Fibroblast of skin of right biceps (primary cell): ENCODE measurements at regions not wholly inside any gene's neighbourhood (a gene's known extent, or its start where the extent isn't known, plus 50 kb on each side); places are given as distances from the start of the nearest gene placed in this dataset.
"Not testable (repeated sequence)": the region's sequence is repeated elsewhere in the genome, so short reads cannot be mapped to it uniquely, and the experiment has no call there.

ENCODE experiments used
- DNase-seq: peaks from one replicate; pipeline ENCODE4 v3.0.0-alpha.2; 2013

DNA sequence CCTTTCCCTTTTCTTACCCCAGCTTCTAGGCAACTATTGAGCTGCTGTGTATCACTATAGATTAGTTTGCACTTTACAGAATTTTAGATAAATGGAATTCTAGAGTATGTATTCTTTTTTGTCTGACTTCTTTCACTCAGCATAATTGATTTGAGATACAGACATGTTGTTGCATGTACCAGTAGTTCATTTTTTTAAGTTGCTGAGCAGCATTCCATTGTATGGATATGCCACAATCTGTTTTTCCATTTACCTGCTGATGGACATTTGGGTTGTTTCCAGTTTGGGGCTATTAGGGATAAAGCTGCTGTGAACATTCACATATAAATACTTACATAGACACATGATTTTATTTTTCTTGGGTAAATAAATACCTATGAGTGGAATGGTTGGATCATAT is 135.7 kb downstream of the IGF1 start:
- DNase-seq: no peak

DNA sequence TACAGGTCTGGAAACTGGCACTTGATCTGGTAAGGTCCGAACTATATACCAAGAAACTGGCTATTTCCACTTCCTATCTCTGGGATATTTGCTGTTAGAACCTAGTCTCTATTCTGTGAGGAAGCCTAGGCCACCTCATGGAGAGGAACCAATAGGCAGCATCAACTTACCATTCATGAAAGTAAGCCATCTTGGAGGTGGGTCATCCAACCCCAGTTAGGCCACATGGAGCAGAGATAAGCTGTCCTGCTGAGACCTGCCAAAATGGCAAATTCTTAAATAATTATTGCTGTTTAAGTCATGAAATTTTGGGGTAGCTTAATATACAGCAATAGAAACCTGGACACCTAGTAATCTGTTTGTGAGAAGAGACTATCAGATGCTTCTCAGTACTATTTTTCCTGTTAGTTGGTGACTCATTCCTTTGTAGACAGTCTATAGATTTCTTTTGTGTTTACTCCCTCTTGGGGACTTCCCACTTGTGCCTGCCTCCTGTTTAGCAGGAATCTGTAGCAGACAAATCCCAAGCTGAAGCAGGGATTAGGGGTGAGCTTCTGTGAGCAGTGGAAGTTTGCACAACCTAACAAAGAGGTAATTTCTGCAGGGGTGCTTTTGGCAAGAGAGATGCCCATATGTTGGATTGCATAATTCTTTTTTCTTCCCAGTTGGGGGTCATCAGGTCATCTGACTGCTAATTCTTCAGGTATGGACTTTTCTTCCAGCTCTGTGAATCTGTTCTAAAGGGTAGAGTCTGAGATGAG is 136.8 kb downstream of the IGF1 start:
- no peak for DNase-seq

- DNase-seq: no peak
Measured at GRCh38 chr12:102342281-102343006, 137.9 kb downstream of the IGF1 start.

DNA sequence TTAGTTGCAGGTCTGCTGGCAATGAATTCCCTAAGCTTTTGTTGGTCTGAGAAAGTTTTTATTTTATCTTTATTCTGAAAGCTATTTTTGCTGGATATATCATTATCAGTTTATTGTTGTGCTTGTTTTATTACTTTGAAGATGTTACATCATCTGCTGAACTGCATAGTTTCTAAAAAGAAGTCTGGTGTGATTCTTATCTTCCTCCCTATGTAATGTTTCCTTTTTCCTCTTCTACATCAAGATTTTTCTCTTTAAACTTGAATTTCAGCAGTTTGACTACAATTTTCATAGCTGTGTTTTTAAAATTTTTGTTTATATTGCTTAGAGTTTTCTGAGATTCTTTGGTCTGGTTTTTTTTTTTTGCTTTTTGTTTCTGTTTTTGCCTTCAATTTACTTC is 137.1 kb upstream of the PMCH start:
- no peak for DNase-seq

DNA sequence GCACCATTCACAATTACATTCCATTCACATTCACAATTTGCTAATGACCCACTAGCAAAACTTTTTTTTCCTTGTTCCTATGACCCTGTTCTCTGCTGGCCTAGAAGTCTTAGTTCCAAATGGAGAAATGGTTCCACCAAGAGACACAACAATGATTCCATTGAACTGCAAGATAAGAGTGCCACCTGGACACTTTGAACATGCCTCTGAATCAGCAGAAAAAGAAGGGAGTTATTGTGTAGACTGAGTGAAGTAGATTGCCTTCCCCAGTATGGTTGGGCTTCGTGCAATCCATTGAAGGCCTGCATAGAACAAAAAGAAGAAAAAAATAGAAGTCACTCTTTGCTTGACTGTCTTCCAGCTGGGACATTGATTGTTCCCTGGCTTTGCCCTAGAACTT is 133.8 kb upstream of the PMCH start:
- DNase-seq: no peak

- DNase-seq: no peak
Measured at GRCh38 chr12:102329883-102330282, 132.2 kb upstream of the PMCH start.

GRCh38 chr12:102326982-102327381 is 129.3 kb upstream of the PMCH start:
- no peak for DNase-seq

DNA sequence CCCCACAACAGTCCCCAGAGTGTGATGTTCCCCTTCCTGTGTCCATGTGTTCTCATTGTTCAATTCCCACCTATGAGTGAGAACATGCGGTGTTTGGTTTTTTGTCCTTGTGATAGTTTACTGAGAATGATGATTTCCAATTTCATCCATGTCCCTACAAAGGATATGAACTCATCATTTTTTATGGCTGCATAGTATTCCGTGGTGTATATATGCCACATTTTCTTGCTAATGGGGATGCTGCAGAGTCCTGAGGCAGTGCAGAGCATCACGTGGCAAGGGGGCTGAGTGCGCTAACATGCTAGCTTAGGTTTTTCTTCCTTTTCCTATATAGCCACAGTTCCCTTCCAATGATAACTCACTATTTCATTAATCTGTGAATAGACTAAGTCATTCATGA is 127.5 kb upstream of the PMCH start:
- not testable (repeated sequence) for DNase-seq

- DNase-seq: no peak
Measured at GRCh38 chr12:102323799-102324198, 126.2 kb upstream of the PMCH start.

- DNase-seq: no peak
Measured at GRCh38 chr12:102322254-102322653, 124.6 kb upstream of the PMCH start.

DNA sequence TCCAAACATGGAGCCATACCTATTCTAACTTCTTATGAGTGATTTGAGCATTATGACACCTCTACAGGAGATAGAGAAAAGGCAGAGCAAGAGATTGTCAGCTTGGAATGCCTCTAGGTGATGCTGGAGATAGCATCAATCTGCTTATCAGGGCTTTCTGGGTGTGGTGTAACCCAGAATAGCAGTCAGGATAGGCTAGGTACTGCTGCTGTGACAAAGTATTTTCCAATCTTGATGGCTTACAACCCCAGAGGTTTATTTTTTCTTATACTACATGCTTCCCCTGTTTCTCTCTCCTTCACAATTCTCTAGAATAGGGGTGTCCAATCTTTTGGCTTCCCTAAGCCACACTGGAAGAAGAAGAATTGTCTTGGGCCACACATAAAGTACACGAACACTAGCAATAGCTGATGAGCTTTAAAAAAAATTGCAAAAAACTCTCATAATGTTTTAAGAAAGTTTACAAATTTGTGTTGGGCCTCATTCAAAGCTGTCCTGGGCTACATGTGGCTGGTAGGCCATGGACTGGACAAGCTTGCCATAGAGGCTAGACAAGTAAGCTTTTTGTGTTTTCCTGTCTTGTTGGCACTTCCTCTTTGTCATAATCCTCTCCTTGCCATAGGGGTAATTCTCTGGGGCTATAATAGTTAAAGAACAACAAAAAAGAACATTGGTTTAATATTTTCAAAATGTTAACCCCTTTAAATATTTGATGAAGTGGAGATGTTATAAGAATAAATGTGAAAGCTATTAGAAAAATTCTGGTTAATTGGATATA is 123.9 kb upstream of the PMCH start:
- no peak for DNase-seq

- no peak for DNase-seq
Measured at GRCh38 chr12:102317155-102317554, 119.5 kb upstream of the PMCH start.

DNA sequence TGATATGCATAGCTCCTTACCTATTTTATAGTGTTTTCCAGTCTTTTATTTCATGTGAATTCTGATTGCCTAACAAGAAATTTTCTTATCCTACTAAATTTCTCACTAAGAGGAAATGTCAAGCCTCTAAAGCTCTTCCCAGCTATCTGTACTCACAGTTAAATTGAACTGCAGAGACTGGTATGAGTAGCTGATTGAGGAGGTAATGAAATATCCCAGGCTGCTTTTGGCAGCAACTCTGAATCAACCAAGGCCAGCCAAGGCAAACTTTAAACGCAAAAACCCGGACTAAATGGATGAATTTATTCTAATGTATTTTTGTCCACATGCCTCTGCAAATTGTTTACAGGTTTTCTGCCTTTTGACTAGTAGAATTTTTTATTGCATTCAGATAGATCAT is 119.1 kb upstream of the PMCH start:
- no peak for DNase-seq

GRCh38 chr12:102314821-102315220 is 117.2 kb upstream of the PMCH start:
- no peak for DNase-seq

- DNase-seq: not testable (repeated sequence)
Measured at GRCh38 chr12:102313116-102313971, 115.7 kb upstream of the PMCH start.

GRCh38 chr12:102305486-102305885 is 107.9 kb upstream of the PMCH start:
- no peak for DNase-seq

- DNase-seq: not testable (repeated sequence)
Measured at GRCh38 chr12:102304667-102305066, 107.0 kb upstream of the PMCH start.

DNA sequence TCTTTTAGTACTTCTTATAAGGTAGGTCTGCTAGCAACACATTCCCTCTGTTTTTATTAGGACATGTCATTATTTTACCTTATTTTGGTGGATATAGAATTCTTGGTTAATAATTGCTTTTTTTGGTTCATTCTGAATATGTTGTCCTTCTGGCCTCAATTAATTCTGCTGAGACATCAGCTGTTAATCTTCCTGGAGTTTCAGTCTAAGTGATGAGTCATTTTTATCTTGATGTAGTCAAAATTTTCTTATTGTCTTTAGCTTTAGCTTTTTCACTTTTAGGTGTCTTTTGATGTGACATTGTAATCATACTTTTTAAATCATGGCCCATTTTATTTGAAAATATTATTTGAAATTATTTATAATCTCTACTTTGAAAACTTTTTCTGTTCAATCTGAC is 104.9 kb upstream of the PMCH start:
- DNase-seq: no peak

DNA sequence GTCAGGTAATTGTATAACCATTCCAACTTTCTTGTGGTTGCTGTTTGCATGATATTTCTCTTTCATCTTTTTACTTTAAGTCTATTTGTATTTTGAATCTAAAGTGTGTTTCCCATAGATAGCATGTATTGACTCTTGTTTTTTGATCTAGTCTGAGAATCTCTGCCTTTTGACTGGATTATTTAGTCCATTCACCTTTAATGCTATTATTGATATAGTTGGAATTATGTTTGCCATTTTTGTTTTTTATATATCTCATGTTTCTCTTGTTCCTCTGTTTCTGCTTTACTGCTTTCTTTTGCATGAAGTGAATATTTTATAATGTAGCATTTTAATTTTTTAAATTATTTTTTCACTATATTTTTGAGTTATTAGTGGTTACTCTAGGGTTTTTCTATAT is 103.9 kb upstream of the PMCH start:
- no peak for DNase-seq

DNA sequence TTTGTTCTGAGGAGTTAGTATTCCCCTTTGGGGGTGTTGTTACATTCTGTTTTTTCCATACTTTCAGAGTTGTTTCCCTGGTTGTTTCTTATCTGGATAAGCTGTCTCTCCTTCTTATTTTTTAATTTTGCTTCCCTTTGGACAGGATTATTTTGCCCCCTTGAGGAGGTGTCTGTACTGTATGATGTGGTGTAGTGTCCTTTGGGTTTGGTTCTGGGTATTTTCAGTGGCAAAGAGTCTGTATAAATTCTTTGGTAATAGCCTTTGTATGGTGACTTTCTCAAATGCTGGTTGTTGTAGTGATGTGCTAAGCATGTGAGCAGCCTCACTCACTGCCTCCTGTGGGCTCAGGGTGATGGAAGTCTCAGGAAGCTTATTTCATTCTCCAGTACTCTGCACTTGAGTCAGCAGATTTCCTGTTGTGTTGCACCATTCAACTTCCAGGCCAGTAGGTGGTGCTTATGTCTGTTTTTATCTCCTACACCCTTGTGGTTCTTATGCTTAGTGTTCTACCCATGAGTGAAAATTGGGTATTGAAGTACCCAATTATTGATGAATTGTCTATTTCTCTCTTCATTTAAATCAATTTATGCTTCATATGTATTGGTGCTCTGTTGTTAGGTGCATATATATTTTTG is 103.3 kb upstream of the PMCH start:
- peak; percentile 33 for DNase-seq

DNA sequence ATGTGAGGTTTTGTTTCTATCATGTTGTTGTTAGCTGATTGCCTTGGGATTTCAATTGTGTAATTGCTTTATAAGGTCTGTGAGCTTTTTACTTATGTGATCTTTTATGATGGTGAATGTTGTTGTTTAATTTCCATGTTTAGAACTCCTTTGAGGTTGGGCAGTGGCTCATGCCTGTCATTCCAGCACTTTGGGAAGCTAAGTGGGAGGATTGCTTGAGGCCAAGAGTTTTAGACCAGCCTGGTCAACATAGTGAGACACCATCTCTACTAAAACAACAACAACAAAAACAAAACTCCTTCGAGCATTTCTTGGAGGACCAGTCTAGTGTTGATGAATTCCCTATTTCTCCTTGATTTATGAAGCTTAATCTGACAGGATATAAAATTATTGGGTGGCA is 102.1 kb upstream of the PMCH start:
- DNase-seq: no peak

DNA sequence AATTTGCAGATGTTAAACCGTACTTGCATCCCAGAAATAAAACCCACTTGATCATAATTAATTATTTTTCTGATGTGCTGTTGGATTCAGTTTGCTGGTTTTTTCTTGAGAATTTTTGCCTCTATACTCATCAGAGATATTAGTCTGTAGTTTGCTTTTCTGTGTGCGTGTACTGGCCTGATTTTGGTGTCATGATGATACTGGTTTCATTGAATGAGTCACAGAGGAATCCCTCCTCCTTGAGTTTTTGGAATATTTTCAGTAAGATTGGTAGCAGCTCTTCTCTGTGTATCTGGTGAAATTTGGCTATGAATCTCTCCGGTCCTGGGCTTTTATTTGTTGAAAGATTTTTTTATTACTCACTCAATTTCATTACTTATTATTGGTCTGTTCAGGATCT is 100.4 kb upstream of the PMCH start:
- peak; percentile 59 for DNase-seq
